ENCODE measurements at regions not wholly inside any gene's neighbourhood (a gene's known extent, or its start where the extent isn't known, plus 50 kb on each side); places are given as distances from the start of the nearest gene placed in this dataset.

DNA sequence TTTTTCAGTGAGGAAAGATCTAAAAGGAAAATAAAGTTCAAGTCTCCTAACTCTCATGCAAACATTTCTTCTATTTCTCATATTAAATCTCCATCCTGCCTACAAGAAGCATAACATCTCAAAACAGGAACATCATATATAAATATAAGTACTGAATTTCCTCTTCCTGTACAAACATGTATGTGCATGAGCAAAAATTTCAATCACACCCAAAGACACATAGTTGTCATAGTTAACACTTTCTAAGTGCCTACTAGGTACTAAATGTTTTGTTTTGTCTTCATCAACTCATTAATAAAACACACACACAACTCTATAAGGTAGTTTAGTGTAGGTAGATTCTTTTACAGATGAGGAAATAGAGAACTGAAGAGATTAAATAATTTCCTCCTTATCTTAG lies 237.1 kb upstream of the ADGRL2 start:
- no peak for ATAC-seq (ENCODE audit: insufficient number of reproducible peaks, low FRiP score, low read depth)
- H3K4me3 ChIP-seq: no peak overlapping the region

GRCh38 chr1:81562934-81563333 lies 237.8 kb upstream of the ADGRL2 start:
- TF ChIP-seq, protein P1, sequence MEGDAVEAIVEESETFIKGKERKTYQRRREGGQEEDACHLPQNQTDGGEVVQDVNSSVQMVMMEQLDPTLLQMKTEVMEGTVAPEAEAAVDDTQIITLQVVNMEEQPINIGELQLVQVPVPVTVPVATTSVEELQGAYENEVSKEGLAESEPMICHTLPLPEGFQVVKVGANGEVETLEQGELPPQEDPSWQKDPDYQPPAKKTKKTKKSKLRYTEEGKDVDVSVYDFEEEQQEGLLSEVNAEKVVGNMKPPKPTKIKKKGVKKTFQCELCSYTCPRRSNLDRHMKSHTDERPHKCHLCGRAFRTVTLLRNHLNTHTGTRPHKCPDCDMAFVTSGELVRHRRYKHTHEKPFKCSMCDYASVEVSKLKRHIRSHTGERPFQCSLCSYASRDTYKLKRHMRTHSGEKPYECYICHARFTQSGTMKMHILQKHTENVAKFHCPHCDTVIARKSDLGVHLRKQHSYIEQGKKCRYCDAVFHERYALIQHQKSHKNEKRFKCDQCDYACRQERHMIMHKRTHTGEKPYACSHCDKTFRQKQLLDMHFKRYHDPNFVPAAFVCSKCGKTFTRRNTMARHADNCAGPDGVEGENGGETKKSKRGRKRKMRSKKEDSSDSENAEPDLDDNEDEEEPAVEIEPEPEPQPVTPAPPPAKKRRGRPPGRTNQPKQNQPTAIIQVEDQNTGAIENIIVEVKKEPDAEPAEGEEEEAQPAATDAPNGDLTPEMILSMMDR (IDR thresholded peaks at IDR 0.05): no peak
- Histone ChIP-seq H3K4me3 (no peak overlapping the region), H3K9me3 (no peaks in the 10 kb centered on the region), H3K36me3 (no peaks in the 10 kb centered on the region), H3K27ac (no peak overlapping the region), H3K27me3 (replicated peaks; ENCODE audit: insufficient read depth) (no peaks in the 10 kb centered on the region), H3K4me1 (ENCODE audit: control insufficient read depth in 1 of 2, low read depth in 2 of 2) (no peaks in the 10 kb centered on the region)
- DNase-seq (ENCODE audit: low spot score) (no peak), ATAC-seq (ENCODE audit: insufficient number of reproducible peaks, low FRiP score, low read depth) (no peak)

More for the DNA sequence above, 237.1 kb upstream of the ADGRL2 start:
- DNase-seq (ENCODE audit: low spot score): no peak
- no peaks in the 10 kb centered on the region for H3K36me3 ChIP-seq
- no peaks in the 10 kb centered on the region for H3K9me3 ChIP-seq
- H3K27me3 ChIP-seq (replicated peaks; ENCODE audit: insufficient read depth): no peaks in the 10 kb centered on the region
- TF ChIP-seq, protein P1 (IDR thresholded peaks at IDR 0.05): no peak
- no peaks in the 10 kb centered on the region for H3K4me1 ChIP-seq (ENCODE audit: control insufficient read depth in 1 of 2, low read depth in 2 of 2)
- no peak overlapping the region for H3K27ac ChIP-seq

- DNase-seq (ENCODE audit: low spot score) (no peak), ATAC-seq (ENCODE audit: insufficient number of reproducible peaks, low FRiP score, low read depth) (no peak)
- Histone ChIP-seq H3K4me1 (ENCODE audit: control insufficient read depth in 1 of 2, low read depth in 2 of 2) (no peaks in the 10 kb centered on the region), H3K27me3 (replicated peaks; ENCODE audit: insufficient read depth) (no peaks in the 10 kb centered on the region), H3K9me3 (no peaks in the 10 kb centered on the region), H3K4me3 (no peak overlapping the region), H3K36me3 (no peaks in the 10 kb centered on the region), H3K27ac (no peak overlapping the region)
- TF ChIP-seq, protein P1 (IDR thresholded peaks at IDR 0.05): no peak
Measured at GRCh38 chr1:81560629-81561028, 240.1 kb upstream of the ADGRL2 start.

GRCh38 chr1:81559662-81560350 lies 240.9 kb upstream of the ADGRL2 start:
- DNase-seq (ENCODE audit: low spot score): no peak
- no peaks in the 10 kb centered on the region for H3K36me3 ChIP-seq
- ATAC-seq (ENCODE audit: insufficient number of reproducible peaks, low FRiP score, low read depth): no peak
- no peaks in the 10 kb centered on the region for H3K4me1 ChIP-seq (ENCODE audit: control insufficient read depth in 1 of 2, low read depth in 2 of 2)
- H3K9me3 ChIP-seq: no peaks in the 10 kb centered on the region
- H3K27me3 ChIP-seq (replicated peaks; ENCODE audit: insufficient read depth): no peaks in the 10 kb centered on the region
- TF ChIP-seq, protein P1 (IDR thresholded peaks at IDR 0.05): no peak
- no peak overlapping the region for H3K27ac ChIP-seq
- H3K4me3 ChIP-seq: no peak overlapping the region

- no peaks in the 10 kb centered on the region for H3K27me3 ChIP-seq (replicated peaks; ENCODE audit: insufficient read depth)
- H3K4me1 ChIP-seq (ENCODE audit: control insufficient read depth in 1 of 2, low read depth in 2 of 2): no peaks in the 10 kb centered on the region
- ATAC-seq (ENCODE audit: insufficient number of reproducible peaks, low FRiP score, low read depth) (no peak), DNase-seq (ENCODE audit: low spot score) (no peak)
- no peak overlapping the region for H3K27ac ChIP-seq
- no peaks in the 10 kb centered on the region for H3K9me3 ChIP-seq
- H3K36me3 ChIP-seq: no peaks in the 10 kb centered on the region
- no peak overlapping the region for H3K4me3 ChIP-seq
- TF ChIP-seq, protein P1 (IDR thresholded peaks at IDR 0.05): no peak
Measured at GRCh38 chr1:81558291-81559076, 242.2 kb upstream of the ADGRL2 start.
